OCI-LY7 (cell line): ENCODE measurements at regions not wholly inside any gene's neighbourhood (a gene's known extent, or its start where the extent isn't known, plus 50 kb on each side); places are given as distances from the start of the nearest gene placed in this dataset.
"Not testable (repeated sequence)": the region's sequence is repeated elsewhere in the genome, so short reads cannot be mapped to it uniquely, and the experiment has no call there.

Experiments used
- BruUV-seq: library from RNA; stranded (reverse); fragments of 400-500 nt; replicated peaks from 2 replicates; lab custom pipeline; 2021; lab: Mats Ljungman, UMichigan
- CTCF ChIA-PET: fragments of 300-600 bp; sonication (Branson Sonifier 250); formaldehyde crosslinking; loops from one replicate; lab custom pipeline; 2022; ENCODE audit warnings: antibody characterized with exemption; ENCODE audit not compliant: unreplicated experiment; lab: Charles Lee
- POLR2A ChIA-PET: fragments of 300-600 bp; sonication (Branson Sonifier 250); formaldehyde crosslinking; loops from one replicate; lab custom pipeline; 2022; ENCODE audit warnings: antibody characterized with exemption; lab: Charles Lee
- DNase-seq: peaks from one replicate; pipeline ENCODE4 v3.0.0-alpha.2; 2015; ENCODE audit warnings: low spot score
- H2AFZ ChIP-seq: fragments of 200-600 bp; sonication (generic), shearing (Covaris generic); 2 replicates; pipeline ENCODE4 v1.6.1; 2014; ENCODE audit warnings: mild to moderate bottlenecking, antibody characterized with exemption, low read length, moderate library complexity
- H3K27ac ChIP-seq: fragments of 200-600 bp; sonication (generic); 2 replicates; pipeline ENCODE4 v1.5.1; 2014; ENCODE audit warnings: mixed run types, low read depth, mild to moderate bottlenecking, moderate library complexity, low read length, inconsistent platforms; ENCODE audit not compliant: poor library complexity, severe bottlenecking
- H3K36me3 ChIP-seq: fragments of 200-600 bp; sonication (generic); 2 replicates; pipeline ENCODE4 v1.6.1; 2014; ENCODE audit warnings: mild to moderate bottlenecking, antibody characterized with exemption, low read length, moderate library complexity, mixed read lengths; ENCODE audit not compliant: insufficient read depth
- H3K4me1 ChIP-seq: fragments of 200-600 bp; sonication (generic); 2 replicates; pipeline ENCODE4 v1.5.1; 2014; ENCODE audit warnings: mild to moderate bottlenecking, low read length; ENCODE audit not compliant: insufficient read depth, poor library complexity, severe bottlenecking
- H3K4me2 ChIP-seq: fragments of 200-600 bp; sonication (generic); 2 replicates; pipeline ENCODE4 v1.6.1; 2014; ENCODE audit warnings: mild to moderate bottlenecking, low read length
- H3K4me3 ChIP-seq: fragments of 200-600 bp; sonication (generic); 2 replicates; pipeline ENCODE4 v1.5.1; 2014; ENCODE audit warnings: mild to moderate bottlenecking, low read depth, low read length; ENCODE audit not compliant: poor library complexity, severe bottlenecking
- H3K79me2 ChIP-seq: fragments of 200-600 bp; sonication (generic); 2 replicates; pipeline ENCODE4 v1.6.1; 2016; ENCODE audit warnings: low read depth, mild to moderate bottlenecking, low read length, moderate library complexity, mixed read lengths; ENCODE audit not compliant: insufficient read depth
- H3K9me2 ChIP-seq: fragments of 200-600 bp; sonication (generic); 2 replicates; pipeline ENCODE4 v1.6.1; 2016; ENCODE audit warnings: mild to moderate bottlenecking, low read length, mixed read lengths; ENCODE audit not compliant: insufficient read depth
- H3K9me3 ChIP-seq: fragments of 200-600 bp; sonication (generic); 2 replicates; pipeline ENCODE4 v1.6.1; 2014; ENCODE audit warnings: mild to moderate bottlenecking, mixed run types, low read length, mixed read lengths
- H4K20me1 ChIP-seq: fragments of 200-600 bp; sonication (generic); 2 replicates; pipeline ENCODE4 v1.6.1; 2014; ENCODE audit warnings: mild to moderate bottlenecking, antibody characterized with exemption, low read length, moderate library complexity, mixed read lengths; ENCODE audit not compliant: insufficient read depth
- intact Hi-C: fragments of 100-400 bp; cut with micrococcal nuclease; formaldehyde crosslinking; loops from one replicate; pipeline ENCODE4 v1.10.0; 2022; ENCODE audit not compliant: unreplicated experiment

GRCh38 chr7:9919-10318 is 182.5 kb upstream of the FAM20C start:
- BruUV-seq, H3K4me2 ChIP-seq, DNase-seq, POLR2A ChIA-PET, H3K9me2 ChIP-seq, H3K4me1 ChIP-seq, H3K36me3 ChIP-seq, H3K27ac ChIP-seq, H3K79me2 ChIP-seq, H4K20me1 ChIP-seq, intact Hi-C loops, CTCF ChIA-PET, H3K4me3 ChIP-seq, H2AFZ ChIP-seq, H3K9me3 ChIP-seq: not testable (repeated sequence)

GRCh38 chr7:32565-33280 is 159.6 kb upstream of the FAM20C start:
- BruUV-seq, CTCF ChIA-PET, H3K9me2 ChIP-seq, H3K4me3 ChIP-seq, H3K27ac ChIP-seq, H3K4me1 ChIP-seq, H3K79me2 ChIP-seq, POLR2A ChIA-PET, DNase-seq, H3K4me2 ChIP-seq, H3K36me3 ChIP-seq, H2AFZ ChIP-seq, H4K20me1 ChIP-seq, H3K9me3 ChIP-seq, intact Hi-C loops: not testable (repeated sequence)

- POLR2A ChIA-PET, BruUV-seq: not testable (repeated sequence)
Measured at GRCh38 chr7:35121-35541, 157.2 kb upstream of the FAM20C start.

DNA sequence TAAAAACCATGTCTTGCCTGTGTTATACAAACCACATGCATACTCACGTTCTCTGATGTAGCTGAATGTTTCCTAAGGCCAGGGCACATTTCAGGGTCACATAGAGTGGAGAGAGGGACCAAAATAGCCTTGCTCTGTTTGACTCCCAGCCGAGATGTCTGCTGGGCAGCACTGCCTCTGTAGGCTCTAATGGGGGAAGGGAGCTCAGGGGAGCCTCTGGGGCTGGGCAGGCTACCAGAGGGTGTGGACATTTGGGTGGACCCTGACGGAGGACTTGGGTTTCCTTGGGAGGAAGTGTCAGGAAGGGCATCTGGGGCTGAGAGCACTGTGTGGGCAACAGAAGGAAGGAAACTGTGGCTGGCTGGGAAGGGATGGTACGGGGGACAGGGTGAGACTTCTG is 155.8 kb upstream of the FAM20C start:
- H2AFZ ChIP-seq, H3K4me3 ChIP-seq, H3K36me3 ChIP-seq, BruUV-seq, H3K9me2 ChIP-seq, CTCF ChIA-PET, H3K4me1 ChIP-seq, H3K4me2 ChIP-seq, POLR2A ChIA-PET, H3K79me2 ChIP-seq, H3K27ac ChIP-seq, intact Hi-C loops, H3K9me3 ChIP-seq, DNase-seq, H4K20me1 ChIP-seq: not testable (repeated sequence)

More at GRCh38 chr7:35121-35541, 157.2 kb upstream of the FAM20C start:
- DNase-seq, H3K79me2 ChIP-seq, H3K36me3 ChIP-seq, intact Hi-C loops, H3K4me3 ChIP-seq, H4K20me1 ChIP-seq, H3K9me3 ChIP-seq, H3K27ac ChIP-seq, H3K4me2 ChIP-seq, H2AFZ ChIP-seq, CTCF ChIA-PET, H3K4me1 ChIP-seq, H3K9me2 ChIP-seq: not testable (repeated sequence)

- POLR2A ChIA-PET, H3K36me3 ChIP-seq, DNase-seq, H2AFZ ChIP-seq, H3K4me3 ChIP-seq, H3K4me1 ChIP-seq, H3K79me2 ChIP-seq, H3K27ac ChIP-seq, CTCF ChIA-PET, H3K9me3 ChIP-seq, BruUV-seq, intact Hi-C loops, H3K9me2 ChIP-seq, H3K4me2 ChIP-seq, H4K20me1 ChIP-seq: not testable (repeated sequence)
Measured at GRCh38 chr7:37656-38055, 154.7 kb upstream of the FAM20C start.

GRCh38 chr7:38444-38843 is 153.9 kb upstream of the FAM20C start:
- H3K4me2 ChIP-seq, H3K27ac ChIP-seq, H3K4me3 ChIP-seq, H3K79me2 ChIP-seq, DNase-seq, POLR2A ChIA-PET, H2AFZ ChIP-seq, H3K9me3 ChIP-seq, H3K36me3 ChIP-seq, H3K9me2 ChIP-seq, intact Hi-C loops, H4K20me1 ChIP-seq, CTCF ChIA-PET, H3K4me1 ChIP-seq, BruUV-seq: not testable (repeated sequence)
